K562 (cell line): ENCODE measurements at regions not wholly inside any gene's neighbourhood (a gene's known extent, or its start where the extent isn't known, plus 50 kb on each side); places are given as distances from the start of the nearest gene placed in this dataset.

Experiments
- BRD4 ChIP-seq: fragments of 200-600 bp; sonication (generic); IDR thresholded peaks from 2 replicates; pipeline ENCODE4 v1.6.1; 2017; ENCODE audit warnings: inconsistent platforms
- CBX5 ChIP-seq: IDR thresholded peaks from 2 replicates; pipeline ENCODE4 v1.6.1; 2014; ENCODE audit warnings: low read depth, borderline replicate concordance
- CREM ChIP-seq: IDR thresholded peaks from 2 replicates; pipeline ENCODE4 v1.6.1; 2014; ENCODE audit warnings: antibody characterized with exemption, low read depth
- CTBP1 ChIP-seq: fragments of 450-650 bp; IDR thresholded peaks from 2 replicates; pipeline ENCODE4 v1.6.1; 2016; ENCODE audit warnings: borderline replicate concordance
- ETV1 ChIP-seq: fragments of 450-650 bp; conservative IDR thresholded peaks from 2 replicates; pipeline ENCODE4 v1.6.1; 2016; ENCODE audit warnings: missing genetic modification characterization, control low read depth, low read depth, missing compliant biosample characterization
- GTF2A2 ChIP-seq: IDR thresholded peaks from 2 replicates; pipeline ENCODE4 v1.6.1; 2016; ENCODE audit warnings: mild to moderate bottlenecking, missing genetic modification characterization, missing compliant biosample characterization
- GTF2E2 ChIP-seq: fragments of 200-800 bp; sonication (Bioruptor generic); IDR thresholded peaks from 2 replicates; pipeline ENCODE4 v1.6.1; 2016; ENCODE audit warnings: missing genetic modification characterization, missing compliant biosample characterization
- HDAC2 ChIP-seq: fragments of 450-650 bp; IDR thresholded peaks from 2 replicates; pipeline ENCODE4 v1.6.1; 2016; ENCODE audit warnings: mild to moderate bottlenecking
- ILF3 ChIP-seq: fragments of 450-650 bp; IDR thresholded peaks from 2 replicates; pipeline ENCODE4 v1.6.1; 2018; ENCODE audit warnings: antibody characterized with exemption, mild to moderate bottlenecking, moderate library complexity, borderline replicate concordance
- IRF2 ChIP-seq: sonication (generic); formaldehyde crosslinking; IDR thresholded peaks from 2 replicates; pipeline ENCODE4 v1.8.1; 2022; ENCODE audit warnings: mild to moderate bottlenecking, missing genetic modification reagents
- KAT2B ChIP-seq: IDR thresholded peaks from one replicate; pipeline ENCODE4 v1.6.1; 2012; ENCODE audit warnings: low read depth, mild to moderate bottlenecking, control low read depth, inconsistent platforms, low read length, moderate library complexity
- L3MBTL2 ChIP-seq: fragments of 450-650 bp; IDR thresholded peaks from 2 replicates; pipeline ENCODE4 v1.6.1; 2016; ENCODE audit warnings: mild to moderate bottlenecking, moderate library complexity
- LCOR ChIP-seq: sonication (generic); formaldehyde crosslinking; IDR thresholded peaks from 2 replicates; pipeline ENCODE4 v1.8.0; 2022; ENCODE audit warnings: mild to moderate bottlenecking, missing genetic modification reagents
- NCOA4 ChIP-seq: fragments of 450-650 bp; IDR thresholded peaks from 2 replicates; pipeline ENCODE4 v1.6.1; 2018; ENCODE audit warnings: mild to moderate bottlenecking; ENCODE audit not compliant: partially characterized antibody
- NFYB ChIP-seq: IDR thresholded peaks from 2 replicates; pipeline ENCODE4 v1.6.1; 2011; ENCODE audit warnings: mild to moderate bottlenecking, moderate library complexity; ENCODE audit not compliant: insufficient read length; ENCODE audit errors: extremely low read depth
- PBX2 ChIP-seq, 2 experiments: IDR thresholded peaks in 1 of 2; conservative IDR thresholded peaks in 1 of 2; 2 replicates each; pipeline ENCODE4 v1.6.1; 2016; ENCODE audit warnings: low read depth in 2 of 2, mild to moderate bottlenecking in 1 of 2, missing compliant biosample characterization in 1 of 2, missing genetic modification characterization in 1 of 2, moderate library complexity in 1 of 2
- PHF8 ChIP-seq: fragments of 200-600 bp; sonication (generic); IDR thresholded peaks from 2 replicates; pipeline ENCODE4 v1.6.1; 2012; ENCODE audit warnings: mixed run types, mild to moderate bottlenecking, inconsistent platforms, low read length, moderate library complexity, borderline replicate concordance
- RFX1 ChIP-seq: fragments of 450-650 bp; IDR thresholded peaks from 2 replicates; pipeline ENCODE4 v1.6.1; 2016; ENCODE audit warnings: mild to moderate bottlenecking, moderate library complexity
- SIX5 ChIP-seq, 2 experiments: IDR thresholded peaks; 2 replicates each; pipeline ENCODE4 v1.6.1; 2011; ENCODE audit warnings: low read length in 2 of 2, borderline replicate concordance in 1 of 2, low read depth in 1 of 2, mild to moderate bottlenecking in 1 of 2, moderate library complexity in 1 of 2; ENCODE audit not compliant: insufficient read depth in 1 of 2
- SMAD4 ChIP-seq: fragments of 250-450 bp; sonication (Bioruptor Pico); conservative IDR thresholded peaks from 2 replicates; pipeline ENCODE4 v1.8.0; 2021; ENCODE audit warnings: inconsistent platforms, mild to moderate bottlenecking, moderate library complexity
- SMARCA5 ChIP-seq: fragments of 450-650 bp; IDR thresholded peaks from 2 replicates; pipeline ENCODE4 v1.6.1; 2016
- SRSF1 ChIP-seq: fragments of 200-400 bp; formaldehyde crosslinking; IDR thresholded peaks from 2 replicates; pipeline ENCODE4 v1.6.1; 2017; ENCODE audit warnings: mild to moderate bottlenecking, low read depth, low read length, moderate library complexity
- TCF7 ChIP-seq: sonication (generic); IDR thresholded peaks from 2 replicates; pipeline ENCODE4 v1.6.1; 2016; ENCODE audit warnings: antibody characterized with exemption, borderline replicate concordance
- TEAD4 ChIP-seq, 2 experiments: sonication (generic) in 1 of 2; formaldehyde crosslinking in 1 of 2; IDR thresholded peaks; 2 replicates each; pipeline versions ENCODE4 v1.6.1 to v1.8.0; 2012 to 2022; ENCODE audit warnings: borderline replicate concordance in 1 of 2, inconsistent platforms in 1 of 2, low read length in 1 of 2, mild to moderate bottlenecking in 1 of 2, missing genetic modification reagents in 1 of 2
- ZC3H11A ChIP-seq: IDR thresholded peaks from 2 replicates; pipeline ENCODE4 v1.6.1; 2012; ENCODE audit warnings: low read depth, low read length, improper control_type of control experiment
- ZC3H4 ChIP-seq: sonication (generic); formaldehyde crosslinking; IDR thresholded peaks from 2 replicates; pipeline ENCODE4 v1.9.0; 2021; ENCODE audit warnings: missing genetic modification reagents, borderline replicate concordance
- ZFP30 ChIP-seq: fragments of 250-450 bp; sonication (Bioruptor Pico); IDR thresholded peaks from 2 replicates; pipeline ENCODE4 v1.8.0; 2022; ENCODE audit warnings: moderate library complexity, mild to moderate bottlenecking, inconsistent platforms, borderline replicate concordance
- ZNF174 ChIP-seq: fragments of 250-450 bp; sonication (Bioruptor Pico); IDR thresholded peaks from 2 replicates; pipeline ENCODE4 v1.4.0; 2020; ENCODE audit warnings: mild to moderate bottlenecking
- ZNF778 ChIP-seq: fragments of 450-650 bp; formaldehyde crosslinking; IDR thresholded peaks from 2 replicates; pipeline ENCODE4 v1.4.0; 2020; ENCODE audit warnings: mild to moderate bottlenecking, moderate library complexity

DNA sequence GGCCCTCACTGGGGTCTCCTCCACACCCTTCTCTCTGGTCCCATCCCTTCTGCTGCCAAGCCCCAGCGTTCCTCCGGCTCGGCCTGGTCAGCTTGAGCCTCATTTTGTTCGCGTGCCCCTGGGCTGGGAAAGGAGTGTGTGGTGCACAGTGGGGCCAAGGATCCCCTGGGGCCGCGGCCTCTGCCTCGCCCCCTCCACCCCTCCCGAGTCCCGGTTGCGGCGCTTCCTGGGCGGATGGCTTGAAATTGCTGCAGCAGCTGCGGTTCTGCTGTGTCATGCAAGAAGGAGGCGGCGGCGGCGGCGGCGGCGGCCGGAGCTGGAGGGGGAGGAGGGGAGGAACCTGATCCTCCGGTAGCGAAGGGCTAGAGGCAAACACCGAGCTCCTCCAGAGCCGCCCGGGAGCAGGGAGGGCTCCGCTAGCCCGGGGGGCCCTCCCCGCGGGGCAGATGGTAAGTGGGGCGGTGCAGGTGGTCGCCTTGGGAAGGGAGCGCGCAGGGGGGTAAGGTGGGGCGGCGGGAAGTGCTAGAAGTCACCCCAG, 217.8 kb upstream of the MKLN1 start (continued):
- TF ChIP-seq ZNF778 (CRISPR knock-in tag) (no peak), GTF2E2 (tag) (peak; percentile 78), ZC3H11A (no peak), SIX5 (IDR thresholded peaks at IDR 0.05; ENCODE audit: borderline replicate concordance in 1 of 2, insufficient read depth in 1 of 2, low read depth in 1 of 2, low read length in 2 of 2) (no peak), L3MBTL2 (peak; percentile 54; the same call in 1 of the 2 replicates), NCOA4 (no peak), TEAD4 (IDR thresholded peaks at IDR 0.05; ENCODE audit: low read length) (no peak), TEAD4 (CRISPR knock-in tag; IDR thresholded peaks at IDR 0.05; ENCODE audit: borderline replicate concordance) (0 out of 2 replicates have a peak, but pooled peaks have one; percentile 20), SRSF1 (no peak), HDAC2 (peak; percentile 58), ETV1 (tag) (peak; percentile 87), KAT2B (no peak), CBX5 (peak; percentile 68; the same call in 1 of the 2 replicates), SMAD4 (CRISPR knock-in tag) (peak; percentile 93), GTF2A2 (no peak), ZNF174 (CRISPR knock-in tag) (no peak), BRD4 (peak; percentile 57; the same call in 1 of the 2 replicates), RFX1 (no peak), ILF3 (no peak), SMARCA5 (no peak; the same call in 1 of the 2 replicates), ZFP30 (no peak), ZC3H4 (CRISPR knock-in tag) (no peak), LCOR (CRISPR knock-in tag) (0 out of 2 replicates have a peak, but pooled peaks have one; percentile 39), PHF8 (peak; percentile 80; the same call in 1 of the 2 replicates), CTBP1 (peak; percentile 79; the same call in 1 of the 2 replicates), TCF7 (peak; percentile 13; the same call in 1 of the 2 replicates), CREM (peak; percentile 76), NFYB (no peak), IRF2 (CRISPR knock-in tag) (no peak), PBX2 (CRISPR knock-in tag; IDR thresholded peaks at IDR 0.05; ENCODE audit: low read depth) (no peak), PBX2 (tag; conservative IDR thresholded peaks at IDR 0.05; ENCODE audit: low read depth) (no peak)
